ENCODE measurements at regions not wholly inside any gene's neighbourhood (a gene's known extent, or its start where the extent isn't known, plus 50 kb on each side); places are given as distances from the start of the nearest gene placed in this dataset.
A peak's percentile ranks its signal among the peaks of the same experiment; 100 is the strongest.

DNA sequence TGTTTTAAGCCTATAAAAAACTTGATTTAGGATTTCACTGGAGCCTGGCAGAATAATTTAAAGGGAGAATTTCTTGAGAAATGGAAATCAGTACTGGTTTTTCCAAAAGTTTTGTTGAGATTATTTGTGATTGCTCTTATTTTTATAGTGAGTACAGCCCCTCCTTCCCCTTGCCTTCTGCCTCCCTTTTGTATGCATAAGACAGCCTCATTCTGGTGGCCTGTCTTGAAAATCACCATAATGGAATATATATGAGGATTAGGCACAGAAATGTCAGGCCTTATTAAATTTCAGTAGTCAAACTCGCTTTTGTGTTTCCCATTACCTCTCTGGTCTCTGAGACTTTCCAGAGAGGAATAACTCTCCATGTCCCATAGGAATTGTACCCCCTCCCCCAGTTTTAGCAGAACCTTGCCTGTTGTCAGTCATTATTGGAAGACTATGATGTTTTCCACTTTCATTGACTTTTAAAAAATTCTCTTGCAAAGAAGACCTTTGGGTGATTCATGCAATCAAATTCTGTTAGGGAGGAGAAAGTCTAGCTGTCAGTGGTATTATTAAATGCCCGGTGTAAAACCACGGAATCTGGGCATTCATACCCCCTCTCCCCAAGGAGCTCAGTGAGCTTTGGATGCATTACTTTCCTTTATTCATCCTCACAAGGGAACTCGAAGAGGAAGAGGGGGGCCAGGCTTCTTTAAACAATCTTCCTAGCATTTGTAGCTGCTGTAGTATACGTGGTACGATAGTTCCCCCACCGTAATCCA is 171.6 kb upstream of the TSC22D2 start:
- peak overlapping the region; percentile 59; the same call in 1 of the 2 replicates for H3K27ac ChIP-seq (ENCODE audit: insufficient read depth, low read length)
- peaks cover 9 to 54% of the 10 kb centered on the region in 2 experiments; a peak in 3 of 4 replicates for H3K79me1 ChIP-seq (ENCODE audit: low read depth in 1 of 2, low read length in 2 of 2)
- intact Hi-C loops (cut with micrococcal nuclease) (loop anchor here (2.0 kb wide), 1 partner anchor 134 kb away; no protein-coding TSS in a partner anchor), dilution Hi-C loops (cut with HindIII; ENCODE audit: low sequenced_read_pairs, unreplicated experiment) (no loop called here), in situ Hi-C loops (cut with MboI; ENCODE audit: low sequenced_read_pairs) (no loop called here)
- no peaks in the 10 kb centered on the region for H3K9me3 ChIP-seq (ENCODE audit: control insufficient read depth, insufficient read depth, low read length)
- no peak overlapping the region for H3K9ac ChIP-seq (ENCODE audit: low read depth, low read length)
- no CpG with 5 or more reads among the region's 7 CpGs for WGBS, 2 experiments (ENCODE audit: extremely low coverage in 2 of 2, insufficient read length in 1 of 2)
- no peaks in the 10 kb centered on the region for H4K20me1 ChIP-seq (ENCODE audit: insufficient read depth, low read length)
- H2AK5ac ChIP-seq (ENCODE audit: low read depth, low read length), result peak overlapping the region; percentile 58; the same call in 1 of the 2 replicates
- no TSS peak for BruUV-seq (replicated peaks)
- peak overlapping the region; percentile 25; the same call in 1 of the 2 replicates for H3K4me2 ChIP-seq (ENCODE audit: low read depth, low read length)
- H2BK20ac ChIP-seq (ENCODE audit: low read depth, low read length), result peak overlapping the region; percentile 77
- H3K4me3 ChIP-seq (ENCODE audit: insufficient read depth, low read depth, low read length), result no peak overlapping the region
- peak overlapping the region; percentile 82 for H2BK5ac ChIP-seq (ENCODE audit: low read depth, low read length, poor library complexity, severe bottlenecking)
- peak overlapping the region; percentile 62 for H3K14ac ChIP-seq (replicated peaks; ENCODE audit: low read depth, low read length)
- H2AFZ ChIP-seq (replicated peaks; ENCODE audit: low read length, poor library complexity), result no peak overlapping the region
- ChIA-PET POLR2A (ENCODE audit: unreplicated experiment) (interaction anchor here (0.9 kb wide), 1 partner anchor 172 kb away, joined by 4 read pairs; no protein-coding TSS in a partner anchor), CTCF (interaction anchor here (0.9 to 1.1 kb wide), 2 partner anchors 10 to 13 kb away, joined by 3 read pairs; no protein-coding TSS in a partner anchor)
- H2BK15ac ChIP-seq (ENCODE audit: low read depth, low read length), result peak overlapping the region; percentile 92; the same call in 2 of the 3 replicates
- H2AK9ac ChIP-seq (replicated peaks; ENCODE audit: low read depth, low read length, poor library complexity), result peak overlapping the region; percentile 56
- H3K9me1 ChIP-seq (ENCODE audit: insufficient read depth, low read length), result peaks cover 26% of the 10 kb centered on the region
- H3K36me3 ChIP-seq (ENCODE audit: control insufficient read depth, insufficient read depth, low read length), result no peaks in the 10 kb centered on the region
- ATAC-seq (ENCODE audit: low read depth) (0 out of 2 replicates have a peak, but pooled peaks have one; percentile 2), DNase-seq (no peak)
- peak overlapping the region; percentile 31; the same call in 1 of the 2 replicates for H3K23ac ChIP-seq (ENCODE audit: low read depth, low read length)
- no peaks in the 10 kb centered on the region for H3K27me3 ChIP-seq (ENCODE audit: control insufficient read depth, insufficient read depth, low read length)
- H4K91ac ChIP-seq (ENCODE audit: insufficient read depth, low read depth, low read length), result peak overlapping the region; percentile 79
- peak overlapping the region; percentile 84; the same call in 1 of the 2 replicates for H3K18ac ChIP-seq (ENCODE audit: low read depth, low read length)
- H3K4ac ChIP-seq (ENCODE audit: low read depth, low read length), result peak overlapping the region; percentile 75
- H3K4me1 ChIP-seq (ENCODE audit: control insufficient read depth, insufficient read depth, low read length), result peaks cover 21% of the 10 kb centered on the region
- H3K56ac ChIP-seq (ENCODE audit: extremely low read depth, insufficient read depth, low read length), result peak overlapping the region; percentile 45; the same call in 1 of the 2 replicates
- peak overlapping the region; percentile 20 to 53; a peak in 3 of 4 replicates for H4K8ac ChIP-seq (ENCODE audit: low read depth in 2 of 2, low read length in 2 of 2)
- peak overlapping the region; percentile 87 for H2BK120ac ChIP-seq (ENCODE audit: low read depth, low read length)
- peak overlapping the region; percentile 41; the same call in 1 of the 2 replicates for H4K5ac ChIP-seq (ENCODE audit: low read depth, low read length)
- TF ChIP-seq BHLHE40 (IDR thresholded peaks at IDR 0.05; ENCODE audit: low read depth, low read length), result no peak
- no peak for TF ChIP-seq POLR2A (IDR thresholded peaks at IDR 0.05; ENCODE audit: low read depth, low read length)
- TF ChIP-seq FOS (IDR thresholded peaks at IDR 0.05; ENCODE audit: low read depth, low read length), result no peak
- no peak for TF ChIP-seq ELK1 (IDR thresholded peaks at IDR 0.05; ENCODE audit: borderline replicate concordance, low read depth, low read length)
- TF ChIP-seq MAFK (IDR thresholded peaks at IDR 0.05; ENCODE audit: low read depth, low read length), result no peak
- TF ChIP-seq RAD21 (IDR thresholded peaks at IDR 0.05; ENCODE audit: low read length), result no peak
- TF ChIP-seq USF2 (IDR thresholded peaks at IDR 0.05; ENCODE audit: low read depth, low read length), result no peak
- no peak for TF ChIP-seq NFE2L2 (IDR thresholded peaks at IDR 0.05; ENCODE audit: low read depth, low read length)
- no peak for TF ChIP-seq RFX5 (IDR thresholded peaks at IDR 0.05; ENCODE audit: low read depth, low read length)
- no peak for TF ChIP-seq SMC3 (IDR thresholded peaks at IDR 0.05; ENCODE audit: low read depth, low read length)
- TF ChIP-seq MAZ (IDR thresholded peaks at IDR 0.05; ENCODE audit: borderline replicate concordance, low read depth, low read length), result no peak
- TF ChIP-seq CHD1 (IDR thresholded peaks at IDR 0.05; ENCODE audit: low read depth, low read length), result no peak

Measured in IMR-90 (cell line).